ENCODE measurements at regions not wholly inside any gene's neighbourhood (a gene's known extent, or its start where the extent isn't known, plus 50 kb on each side); places are given as distances from the start of the nearest gene placed in this dataset.

DNA sequence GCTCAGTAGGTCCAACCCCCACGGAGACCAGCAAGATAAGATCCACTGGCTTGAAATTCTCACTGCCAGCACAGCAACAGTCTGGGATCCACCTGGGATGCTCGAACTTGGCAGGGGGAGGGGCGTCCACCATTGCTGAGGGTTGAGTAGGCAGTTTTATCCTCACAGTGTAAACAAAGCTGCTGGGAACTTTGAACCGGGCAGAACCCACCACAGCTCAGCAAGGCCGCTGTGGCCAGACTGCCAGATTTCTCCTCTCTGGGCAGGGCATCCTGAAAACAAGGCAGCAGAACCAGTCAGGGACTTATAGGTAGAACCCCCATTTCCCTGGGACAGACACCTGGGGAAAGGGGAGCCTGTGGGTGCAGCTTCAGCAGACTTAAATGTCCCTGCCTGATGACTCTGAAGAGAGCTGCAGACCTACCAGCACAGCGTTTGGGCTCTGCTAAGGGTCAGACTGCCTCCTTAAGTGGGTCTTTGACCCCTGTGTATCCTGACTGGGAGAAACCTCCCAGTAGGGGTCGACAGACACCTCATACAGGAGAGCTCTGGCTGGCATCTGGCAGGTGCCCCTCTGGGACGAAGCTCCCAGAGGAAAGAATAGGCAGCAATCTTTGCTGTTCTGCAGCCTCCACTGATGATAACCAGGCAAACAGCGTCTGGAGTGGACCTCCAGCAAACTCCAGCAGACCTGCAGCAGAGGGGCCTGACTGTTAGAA, 782.4 kb upstream of the EYS start:
- TF ChIP-seq POLR2A (IDR thresholded peaks at IDR 0.05; ENCODE audit: low read depth, low read length) = no peak
- TF ChIP-seq TAF1 (IDR thresholded peaks at IDR 0.05; ENCODE audit: low read depth, low read length) = no peak
- no peak for TF ChIP-seq PAX5 (IDR thresholded peaks at IDR 0.05; ENCODE audit: insufficient read depth, low read length, severe bottlenecking)
- FAIRE-seq = no peak
- DNase-seq (ENCODE audit: insufficient read length, low spot score) = no peak

- TF ChIP-seq POLR2AphosphoS5 (IDR thresholded peaks at IDR 0.05; ENCODE audit: low read depth, low read length) (no peak), POU2F2 (IDR thresholded peaks at IDR 0.05; ENCODE audit: low read depth, low read length) (no peak), POLR2A (IDR thresholded peaks at IDR 0.05; ENCODE audit: low read depth, low read length) (no peak), SPI1 (IDR thresholded peaks at IDR 0.05; ENCODE audit: low read depth, low read length) (no peak), PAX5 (IDR thresholded peaks at IDR 0.05; ENCODE audit: insufficient read depth, low read length, severe bottlenecking) (no peak), TAF1 (IDR thresholded peaks at IDR 0.05; ENCODE audit: low read depth, low read length) (no peak)
- no peak for DNase-seq (ENCODE audit: insufficient read length, low spot score)
- FAIRE-seq = no peak
Observed at GRCh38 chr6:66481216-66481615, 774.2 kb upstream of the EYS start.

DNA sequence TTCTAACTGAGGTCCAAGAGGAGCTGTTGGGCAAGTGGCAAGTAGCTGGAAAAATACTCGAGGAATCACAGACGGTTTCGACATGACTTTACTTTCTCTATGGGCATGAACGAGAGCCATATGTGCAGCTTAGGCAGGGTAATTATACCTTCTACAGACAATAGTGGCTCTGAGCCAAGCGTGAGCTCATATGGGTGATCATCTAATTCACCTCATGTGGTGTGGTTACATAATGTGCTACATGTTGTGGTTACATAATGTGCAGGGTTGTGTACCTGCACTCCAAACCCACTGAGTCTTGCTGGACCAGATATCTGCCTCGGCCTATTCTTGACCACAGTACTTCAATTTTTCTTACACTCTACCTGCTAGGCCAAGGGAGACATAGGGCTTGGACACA, 771.7 kb upstream of the EYS start:
- FAIRE-seq (no peak), DNase-seq (ENCODE audit: insufficient read length, low spot score) (no peak)
- TF ChIP-seq POLR2AphosphoS5 (IDR thresholded peaks at IDR 0.05; ENCODE audit: low read depth, low read length) (no peak), TAF1 (IDR thresholded peaks at IDR 0.05; ENCODE audit: low read depth, low read length) (no peak), PAX5 (IDR thresholded peaks at IDR 0.05; ENCODE audit: insufficient read depth, low read length, severe bottlenecking) (no peak), POLR2A (IDR thresholded peaks at IDR 0.05; ENCODE audit: low read depth, low read length) (no peak), SPI1 (IDR thresholded peaks at IDR 0.05; ENCODE audit: low read depth, low read length) (no peak), POU2F2 (IDR thresholded peaks at IDR 0.05; ENCODE audit: low read depth, low read length) (no peak)

DNA sequence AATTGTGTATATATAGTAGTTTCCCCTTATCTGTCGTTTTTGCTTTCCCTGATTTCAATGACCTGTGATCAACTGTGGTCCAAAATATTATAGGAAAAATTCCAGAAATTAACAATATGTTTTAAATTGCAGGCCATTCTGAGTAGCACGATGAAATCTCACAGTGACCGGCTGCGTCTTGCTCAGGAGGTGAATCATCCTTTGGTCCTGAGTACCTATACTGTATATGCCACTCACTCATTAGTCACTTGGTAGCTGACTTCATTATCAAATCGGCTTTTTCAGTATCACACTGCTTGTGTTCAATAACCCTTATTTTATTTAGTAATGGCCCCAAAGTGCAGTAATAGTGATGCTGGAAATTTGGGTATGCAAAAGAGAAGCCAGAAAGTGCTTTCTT, 728.3 kb upstream of the EYS start:
- no peak for FAIRE-seq
- no peak for TF ChIP-seq POU2F2 (IDR thresholded peaks at IDR 0.05; ENCODE audit: low read depth, low read length)
- no peak for TF ChIP-seq POLR2AphosphoS5 (IDR thresholded peaks at IDR 0.05; ENCODE audit: low read depth, low read length)
- DNase-seq (ENCODE audit: insufficient read length, low spot score) = no peak

- no peak for FAIRE-seq
- TF ChIP-seq POU2F2 (IDR thresholded peaks at IDR 0.05; ENCODE audit: low read depth, low read length) = no peak
- TF ChIP-seq POLR2A (IDR thresholded peaks at IDR 0.05; ENCODE audit: low read depth, low read length) = no peak
- TF ChIP-seq SPI1 (IDR thresholded peaks at IDR 0.05; ENCODE audit: low read depth, low read length) = no peak
- no peak for TF ChIP-seq PAX5 (IDR thresholded peaks at IDR 0.05; ENCODE audit: insufficient read depth, low read length, severe bottlenecking)
- TF ChIP-seq POLR2AphosphoS5 (IDR thresholded peaks at IDR 0.05; ENCODE audit: low read depth, low read length) = no peak
- TF ChIP-seq TAF1 (IDR thresholded peaks at IDR 0.05; ENCODE audit: low read depth, low read length) = no peak
- no peak for DNase-seq (ENCODE audit: insufficient read length, low spot score)
Observed at GRCh38 chr6:66429210-66429609, 722.2 kb upstream of the EYS start.

- DNase-seq (ENCODE audit: insufficient read length, low spot score) (no peak), FAIRE-seq (no peak)
- TF ChIP-seq POLR2AphosphoS5 (IDR thresholded peaks at IDR 0.05; ENCODE audit: low read depth, low read length) (no peak), SPI1 (IDR thresholded peaks at IDR 0.05; ENCODE audit: low read depth, low read length) (no peak), POU2F2 (IDR thresholded peaks at IDR 0.05; ENCODE audit: low read depth, low read length) (no peak), PAX5 (IDR thresholded peaks at IDR 0.05; ENCODE audit: insufficient read depth, low read length, severe bottlenecking) (no peak), POLR2A (IDR thresholded peaks at IDR 0.05; ENCODE audit: low read depth, low read length) (no peak), TAF1 (IDR thresholded peaks at IDR 0.05; ENCODE audit: low read depth, low read length) (no peak)
Observed at GRCh38 chr6:66423047-66423446, 716.0 kb upstream of the EYS start.

GRCh38 chr6:66421570-66421969, 714.5 kb upstream of the EYS start:
- no peak for TF ChIP-seq POLR2AphosphoS5 (IDR thresholded peaks at IDR 0.05; ENCODE audit: low read depth, low read length)
- no peak for TF ChIP-seq PAX5 (IDR thresholded peaks at IDR 0.05; ENCODE audit: insufficient read depth, low read length, severe bottlenecking)
- no peak for TF ChIP-seq TAF1 (IDR thresholded peaks at IDR 0.05; ENCODE audit: low read depth, low read length)
- no peak for TF ChIP-seq POLR2A (IDR thresholded peaks at IDR 0.05; ENCODE audit: low read depth, low read length)
- no peak for TF ChIP-seq POU2F2 (IDR thresholded peaks at IDR 0.05; ENCODE audit: low read depth, low read length)
- TF ChIP-seq SPI1 (IDR thresholded peaks at IDR 0.05; ENCODE audit: low read depth, low read length) = no peak
- DNase-seq (ENCODE audit: insufficient read length, low spot score) (no peak), FAIRE-seq (no peak)

DNA sequence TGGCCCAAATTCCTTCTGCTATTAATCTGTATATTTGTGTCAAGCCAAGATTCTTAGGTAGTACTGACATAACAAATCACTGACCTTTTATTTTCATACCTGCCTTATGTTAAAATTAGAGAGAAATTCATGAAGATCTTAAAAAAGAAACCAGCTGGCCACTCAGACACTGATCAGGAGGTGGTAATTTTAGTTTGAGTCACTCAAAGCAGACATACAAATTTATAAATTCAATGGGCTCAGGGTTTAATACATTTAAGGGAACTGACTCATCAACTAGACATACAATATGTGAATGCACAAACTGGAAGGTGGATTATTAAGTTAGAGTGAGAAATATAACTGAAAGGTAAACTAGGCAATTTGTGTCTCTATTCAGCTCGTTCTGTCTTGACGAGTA, 711.9 kb upstream of the EYS start:
- FAIRE-seq (no peak), DNase-seq (ENCODE audit: insufficient read length, low spot score) (no peak)
- TF ChIP-seq TAF1 (IDR thresholded peaks at IDR 0.05; ENCODE audit: low read depth, low read length) (no peak), POLR2AphosphoS5 (IDR thresholded peaks at IDR 0.05; ENCODE audit: low read depth, low read length) (no peak), POLR2A (IDR thresholded peaks at IDR 0.05; ENCODE audit: low read depth, low read length) (no peak), SPI1 (IDR thresholded peaks at IDR 0.05; ENCODE audit: low read depth, low read length) (no peak), PAX5 (IDR thresholded peaks at IDR 0.05; ENCODE audit: insufficient read depth, low read length, severe bottlenecking) (no peak), POU2F2 (IDR thresholded peaks at IDR 0.05; ENCODE audit: low read depth, low read length) (no peak)

DNA sequence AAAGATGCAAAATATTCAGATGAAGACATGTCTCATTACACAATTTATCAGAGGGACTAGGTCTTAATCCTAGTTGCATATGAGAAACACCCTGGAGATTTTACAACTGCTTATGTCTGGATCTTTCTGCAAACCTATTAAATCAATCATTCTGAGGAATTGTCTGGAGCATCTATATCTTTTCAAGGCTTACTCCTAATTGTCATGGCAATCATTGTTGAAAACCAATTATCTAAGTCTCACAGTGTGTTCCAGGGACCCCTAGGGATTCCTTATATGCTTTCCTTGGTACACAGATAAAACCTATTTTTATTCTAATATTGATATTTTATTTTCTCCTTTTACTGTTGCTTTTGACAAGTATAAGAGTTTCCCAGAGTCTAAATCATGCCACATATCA, 696.9 kb upstream of the EYS start:
- no peak for DNase-seq (ENCODE audit: insufficient read length, low spot score)
- no peak for TF ChIP-seq SPI1 (IDR thresholded peaks at IDR 0.05; ENCODE audit: low read depth, low read length)
- TF ChIP-seq TAF1 (IDR thresholded peaks at IDR 0.05; ENCODE audit: low read depth, low read length) = no peak
- TF ChIP-seq POLR2AphosphoS5 (IDR thresholded peaks at IDR 0.05; ENCODE audit: low read depth, low read length) = no peak
- TF ChIP-seq POLR2A (IDR thresholded peaks at IDR 0.05; ENCODE audit: low read depth, low read length) = no peak
- TF ChIP-seq PAX5 (IDR thresholded peaks at IDR 0.05; ENCODE audit: insufficient read depth, low read length, severe bottlenecking) = no peak
- FAIRE-seq = no peak

- DNase-seq (ENCODE audit: insufficient read length, low spot score) = no peak
- TF ChIP-seq POLR2AphosphoS5 (IDR thresholded peaks at IDR 0.05; ENCODE audit: low read depth, low read length) (no peak), POLR2A (IDR thresholded peaks at IDR 0.05; ENCODE audit: low read depth, low read length) (no peak), PAX5 (IDR thresholded peaks at IDR 0.05; ENCODE audit: insufficient read depth, low read length, severe bottlenecking) (no peak), TAF1 (IDR thresholded peaks at IDR 0.05; ENCODE audit: low read depth, low read length) (no peak), SPI1 (IDR thresholded peaks at IDR 0.05; ENCODE audit: low read depth, low read length) (no peak), POU2F2 (IDR thresholded peaks at IDR 0.05; ENCODE audit: low read depth, low read length) (no peak)
- no peak for FAIRE-seq
Observed at GRCh38 chr6:66402873-66403272, 695.8 kb upstream of the EYS start.

Data from GM12891 (cell line).